ENCODE measurements at regions not wholly inside any gene's neighbourhood (a gene's known extent, or its start where the extent isn't known, plus 50 kb on each side); places are given as distances from the start of the nearest gene placed in this dataset.

GRCh38 chr2:44055664-44056063 lies 59.9 kb upstream of the LRPPRC start:
- ATAC-seq (no peak), FAIRE-seq (no peak), DNase-seq (ENCODE audit: low read depth, low spot score) (no peak)
- H3K9ac ChIP-seq (ENCODE audit: control insufficient read depth, insufficient read depth, low read length), result no peak overlapping the region
- SMC1A ChIA-PET (ENCODE audit: uncharacterized antibody, unreplicated experiment), result interaction anchor here (0.5 kb wide), 1 partner anchor 57 kb away, joined by 4 read pairs; no protein-coding TSS in a partner anchor
- no peaks in the 10 kb centered on the region for H3K4me1 ChIP-seq (ENCODE audit: control insufficient read depth, insufficient read depth, low read length)
- BruUV-seq (replicated peaks), result no TSS peak
- intact Hi-C loops (cut with micrococcal nuclease; ENCODE audit: unreplicated experiment), result no loop called here
- no peak for TF ChIP-seq CHD1 (IDR thresholded peaks at IDR 0.05; ENCODE audit: low read depth, low read length)
- TF ChIP-seq MXI1 (IDR thresholded peaks at IDR 0.05; ENCODE audit: low read depth, low read length), result no peak
- TF ChIP-seq MLLT1 (IDR thresholded peaks at IDR 0.05), result no peak
- TF ChIP-seq FOS (IDR thresholded peaks at IDR 0.05; ENCODE audit: borderline replicate concordance, extremely low read depth, insufficient read length), result no peak
- TF ChIP-seq SMAD1 (IDR thresholded peaks at IDR 0.05; ENCODE audit: low read depth, partially characterized antibody), result no peak
- TF ChIP-seq STAT3 (IDR thresholded peaks at IDR 0.05; ENCODE audit: low read depth, low read length), result no peak
- TF ChIP-seq KLF5 (IDR thresholded peaks at IDR 0.05; ENCODE audit: partially characterized antibody), result no peak
- TF ChIP-seq ZNF384 (IDR thresholded peaks at IDR 0.05; ENCODE audit: borderline replicate concordance, low read depth, low read length), result no peak
- no peak for TF ChIP-seq SUZ12 (IDR thresholded peaks at IDR 0.05; ENCODE audit: unreplicated experiment)
- TF ChIP-seq ZNF24 (IDR thresholded peaks at IDR 0.05), result no peak
- no peak for TF ChIP-seq ASH2L (IDR thresholded peaks at IDR 0.05; ENCODE audit: borderline replicate concordance, low read depth)
- TF ChIP-seq RBBP5 (conservative IDR thresholded peaks at IDR 0.05), result no peak
- TF ChIP-seq E2F4 (IDR thresholded peaks at IDR 0.05; ENCODE audit: low read depth, low read length), result no peak
- TF ChIP-seq IRF5 (IDR thresholded peaks at IDR 0.05; ENCODE audit: borderline replicate concordance), result no peak
- no peak for TF ChIP-seq RELA (IDR thresholded peaks at IDR 0.05; ENCODE audit: borderline replicate concordance, partially characterized antibody)
- no peak overlapping the region for H3K4me3 ChIP-seq
- WGBS (ENCODE audit: insufficient coverage, insufficient replicate concordance, low lambda C conversion rate, missing lambda C conversion rate), result 70% methylated on average over 7 of the region's 7 CpGs
- in situ Hi-C loops (cut with MboI), result no loop called here
- no peak overlapping the region for H3K27ac ChIP-seq (ENCODE audit: control insufficient read depth, insufficient read depth)
- CTCF ChIA-PET, result interaction anchor here (0.6 to 3.5 kb wide), 2 partner anchors 11 to 178 kb away, joined by 4 to 14 read pairs; no protein-coding TSS in a partner anchor
- no peak overlapping the region for H3K4me2 ChIP-seq (ENCODE audit: control insufficient read depth, insufficient read depth)
- no peaks in the 10 kb centered on the region for H4K20me1 ChIP-seq (ENCODE audit: control insufficient read depth, insufficient read depth)
- H3K79me2 ChIP-seq (ENCODE audit: control insufficient read depth, insufficient read depth, low read length), result no peaks in the 10 kb centered on the region
- RAD21 ChIA-PET (ENCODE audit: unreplicated experiment), result interaction anchor here (1.1 kb wide), 1 partner anchor 11 kb away, joined by 3 read pairs; no protein-coding TSS in a partner anchor
- no peaks in the 10 kb centered on the region for H3K36me3 ChIP-seq (ENCODE audit: control insufficient read depth in 2 of 2, insufficient read depth in 2 of 2, low read length in 1 of 2)
- POLR2A ChIA-PET, result no interaction called here
- no peaks in the 10 kb centered on the region; the same call in 2 of the 3 replicates for H3K9me3 ChIP-seq (replicated peaks; ENCODE audit: control insufficient read depth, insufficient read depth, low read length)
- no peaks in the 10 kb centered on the region; a peak in 1 of 4 replicates for H3K27me3 ChIP-seq (replicated peaks in 1 of 2; ENCODE audit: control insufficient read depth in 2 of 2, insufficient read depth in 2 of 2, low read length in 1 of 2)
- H2AFZ ChIP-seq (ENCODE audit: control insufficient read depth, low read depth, low read length), result no peak overlapping the region
